Adrenal gland (tissue), 5 donors: ENCODE measurements at regions not wholly inside any gene's neighbourhood (a gene's known extent, or its start where the extent isn't known, plus 50 kb on each side); places are given as distances from the start of the nearest gene placed in this dataset.

Source experiments
- CTCF ChIP-seq, 6 experiments: fragments of 450-650 bp in 4 of 6; fragments of 200-600 bp in 2 of 6; sonication (generic) in 1 of 6; IDR thresholded peaks; 1 replicate in 5 of 6; 2 replicates in 1 of 6; pipeline versions ENCODE4 v1.5.1 to v1.8.0; 2016 to 2021; ENCODE audit warnings: antibody characterized with exemption in 6 of 6, mild to moderate bottlenecking in 2 of 6, moderate library complexity in 1 of 6
- POLR2A ChIP-seq, 2 donors: fragments of 450-650 bp; IDR thresholded peaks; one replicate each; pipeline ENCODE4 v1.6.1; 2017; ENCODE audit warnings: antibody characterized with exemption in 2 of 2, mild to moderate bottlenecking in 2 of 2, moderate library complexity in 1 of 2
- donor health status: DM: no; HTN: no; CAD: no.

GRCh38 chr12:69130064-69130463, 109.3 kb upstream of the CPSF6 start:
- TF ChIP-seq CTCF (IDR thresholded peaks at IDR 0.05) (no peak), POLR2A (IDR thresholded peaks at IDR 0.05) (no peak)
